GM12872 (cell line): ENCODE measurements at regions not wholly inside any gene's neighbourhood (a gene's known extent, or its start where the extent isn't known, plus 50 kb on each side); places are given as distances from the start of the nearest gene placed in this dataset.

Source experiments
- TF ChIP-seq, protein P1 (sequence below): IDR thresholded peaks from 3 replicates; pipeline ENCODE4 v1.5.1; 2011; ENCODE audit warnings: low read depth, mild to moderate bottlenecking, low read length, moderate library complexity; ENCODE audit not compliant: insufficient read depth

GRCh38 chr4:167973513-167973912 is 118.8 kb upstream of the ANXA10 start:
- TF ChIP-seq, protein P1, sequence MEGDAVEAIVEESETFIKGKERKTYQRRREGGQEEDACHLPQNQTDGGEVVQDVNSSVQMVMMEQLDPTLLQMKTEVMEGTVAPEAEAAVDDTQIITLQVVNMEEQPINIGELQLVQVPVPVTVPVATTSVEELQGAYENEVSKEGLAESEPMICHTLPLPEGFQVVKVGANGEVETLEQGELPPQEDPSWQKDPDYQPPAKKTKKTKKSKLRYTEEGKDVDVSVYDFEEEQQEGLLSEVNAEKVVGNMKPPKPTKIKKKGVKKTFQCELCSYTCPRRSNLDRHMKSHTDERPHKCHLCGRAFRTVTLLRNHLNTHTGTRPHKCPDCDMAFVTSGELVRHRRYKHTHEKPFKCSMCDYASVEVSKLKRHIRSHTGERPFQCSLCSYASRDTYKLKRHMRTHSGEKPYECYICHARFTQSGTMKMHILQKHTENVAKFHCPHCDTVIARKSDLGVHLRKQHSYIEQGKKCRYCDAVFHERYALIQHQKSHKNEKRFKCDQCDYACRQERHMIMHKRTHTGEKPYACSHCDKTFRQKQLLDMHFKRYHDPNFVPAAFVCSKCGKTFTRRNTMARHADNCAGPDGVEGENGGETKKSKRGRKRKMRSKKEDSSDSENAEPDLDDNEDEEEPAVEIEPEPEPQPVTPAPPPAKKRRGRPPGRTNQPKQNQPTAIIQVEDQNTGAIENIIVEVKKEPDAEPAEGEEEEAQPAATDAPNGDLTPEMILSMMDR = no peak

DNA sequence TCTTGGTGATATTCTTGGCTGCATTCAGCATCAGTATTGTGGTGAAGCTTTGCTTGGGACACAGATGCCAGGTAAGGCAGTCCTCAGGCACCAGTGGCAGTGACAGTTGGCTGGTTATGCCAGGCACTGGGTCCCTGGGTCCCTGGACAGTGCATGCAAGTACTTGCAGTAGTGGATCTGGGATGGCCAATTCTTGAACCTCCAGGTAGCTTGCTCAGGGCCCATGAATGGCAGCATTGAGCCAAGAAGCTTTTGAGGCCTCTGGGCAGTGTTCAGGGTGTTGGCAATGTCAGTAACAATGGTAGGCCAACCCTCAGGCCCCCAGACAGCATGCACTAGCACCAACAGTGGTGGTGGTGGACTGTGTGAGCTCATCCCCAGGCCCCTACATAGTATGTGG is 106.8 kb upstream of the ANXA10 start:
- TF ChIP-seq, protein P1 = no peak

DNA sequence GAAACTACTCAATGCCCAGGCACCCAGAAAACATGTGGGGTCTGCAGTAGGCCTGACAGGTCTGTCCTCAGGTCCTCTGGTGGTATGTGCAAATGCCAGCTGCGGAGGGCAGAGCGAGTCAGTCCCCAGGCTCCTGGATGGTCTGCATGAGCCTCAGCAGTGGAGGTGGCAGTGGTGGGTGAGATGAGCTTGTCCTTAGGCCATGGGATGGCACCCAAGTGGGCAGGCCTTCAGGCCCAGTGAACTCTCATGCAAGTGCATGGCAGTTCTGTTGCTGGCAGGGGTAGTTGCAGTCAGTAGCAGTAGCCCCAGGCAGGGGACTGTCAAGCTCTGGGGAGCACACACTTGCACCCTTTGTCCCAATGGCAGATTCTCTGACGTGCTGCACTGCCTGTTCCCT is 106.3 kb upstream of the ANXA10 start:
- TF ChIP-seq, protein P1 = no peak

GRCh38 chr4:167987285-167987684 is 105.1 kb upstream of the ANXA10 start:
- TF ChIP-seq, protein P1 = no peak

DNA sequence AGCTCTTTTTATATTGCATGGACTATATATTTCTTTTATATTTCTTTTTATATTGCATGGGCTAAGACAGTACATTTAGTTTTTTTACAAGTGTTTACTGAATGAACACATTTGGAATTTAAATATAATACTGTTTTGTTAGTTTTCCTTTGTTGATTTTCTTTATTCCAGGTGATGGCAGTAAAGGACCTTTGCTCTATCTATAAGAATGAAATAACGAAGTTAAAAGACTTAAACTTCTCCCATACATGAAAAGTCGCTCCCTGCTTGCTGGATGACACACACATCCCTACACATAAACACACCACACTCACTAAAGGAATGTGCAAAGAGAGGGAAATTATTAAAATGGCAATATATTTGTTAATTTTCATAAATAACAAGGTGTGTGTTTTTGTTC is 102.5 kb upstream of the ANXA10 start:
- TF ChIP-seq, protein P1 = no peak

GRCh38 chr4:168019019-168019651 is 73.2 kb upstream of the ANXA10 start:
- TF ChIP-seq, protein P1 = no peak

GRCh38 chr4:168019921-168020320 is 72.4 kb upstream of the ANXA10 start:
- TF ChIP-seq, protein P1 = no peak

DNA sequence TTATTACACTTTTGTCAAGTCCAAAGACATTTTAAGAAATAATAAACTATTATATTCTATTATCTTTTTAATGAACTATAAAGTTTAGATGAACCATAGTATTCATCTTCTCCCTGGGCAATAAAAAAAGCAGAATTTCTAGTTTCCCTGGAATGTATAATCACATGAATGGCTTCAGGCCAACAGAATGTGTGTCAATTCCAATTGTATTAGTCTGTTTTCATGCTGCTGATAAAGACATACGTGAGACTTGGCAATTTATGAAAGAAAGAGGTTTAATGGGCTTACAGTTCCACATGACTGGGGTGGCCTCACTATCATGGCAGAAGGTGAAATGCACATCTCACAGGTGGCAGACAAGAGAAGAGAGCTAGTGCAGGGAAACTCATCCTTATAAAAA is 70.7 kb upstream of the ANXA10 start:
- TF ChIP-seq, protein P1 = no peak
